HG03066 (cell line): ENCODE measurements at regions not wholly inside any gene's neighbourhood (a gene's known extent, or its start where the extent isn't known, plus 50 kb on each side); places are given as distances from the start of the nearest gene placed in this dataset.
"Not testable (repeated sequence)": the region's sequence is repeated elsewhere in the genome, so short reads cannot be mapped to it uniquely, and the experiment has no call there.

ENCODE experiments used
- ATAC-seq: cut with Tn5 transposase; IDR thresholded peaks from one replicate; pipeline ENCODE4 v1.9.1; 2021; ENCODE audit warnings: low read depth; ENCODE audit not compliant: unreplicated experiment

DNA sequence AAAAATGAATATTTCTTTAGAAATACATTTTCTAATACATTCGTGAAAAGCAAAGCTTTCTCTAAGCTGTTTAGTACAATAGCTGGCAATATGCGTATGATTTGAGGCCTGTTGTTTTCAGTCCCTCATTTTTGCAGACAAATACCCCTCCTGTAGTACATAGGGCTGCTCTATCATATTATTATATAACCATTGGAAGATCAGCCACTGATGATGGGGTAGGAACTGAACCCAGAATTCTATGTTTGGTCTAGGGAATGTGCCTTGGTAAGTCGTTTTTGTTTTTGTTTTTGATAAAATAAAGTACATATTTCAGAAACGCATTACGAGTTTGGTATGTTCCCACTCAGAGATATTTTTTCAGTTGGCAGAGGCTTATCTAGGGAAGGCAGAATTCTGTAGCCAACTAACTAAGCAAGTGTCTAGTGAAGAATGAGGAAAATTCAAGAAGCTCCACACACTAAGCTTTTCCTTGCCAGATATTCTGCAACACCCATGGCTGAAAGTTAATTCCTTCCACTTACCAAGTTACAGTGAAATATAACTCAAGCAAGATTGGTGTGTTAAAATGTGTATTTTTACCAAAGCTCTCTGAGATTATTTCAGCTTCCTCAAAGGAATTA is 656.9 kb upstream of the MIR17HG start:
- no peak for ATAC-seq

DNA sequence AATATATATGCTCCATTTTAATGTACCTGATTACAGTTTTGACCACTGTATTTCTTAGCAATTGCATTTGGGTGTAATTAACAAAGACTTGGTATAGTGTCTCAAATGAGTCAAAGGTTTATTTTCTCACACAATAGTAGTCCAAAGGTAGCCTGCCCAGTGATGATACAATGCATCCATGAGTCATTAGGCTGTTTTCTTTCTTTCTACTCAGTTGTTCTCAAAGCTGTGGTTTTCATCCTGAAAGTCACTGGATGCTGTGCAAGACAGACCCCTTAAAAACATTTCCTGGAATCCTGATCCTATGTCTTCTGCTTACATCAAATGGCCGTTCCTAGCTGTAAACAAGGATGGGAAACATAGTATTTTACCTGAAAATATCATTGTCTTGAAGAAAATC is 651.2 kb upstream of the MIR17HG start:
- no peak for ATAC-seq

DNA sequence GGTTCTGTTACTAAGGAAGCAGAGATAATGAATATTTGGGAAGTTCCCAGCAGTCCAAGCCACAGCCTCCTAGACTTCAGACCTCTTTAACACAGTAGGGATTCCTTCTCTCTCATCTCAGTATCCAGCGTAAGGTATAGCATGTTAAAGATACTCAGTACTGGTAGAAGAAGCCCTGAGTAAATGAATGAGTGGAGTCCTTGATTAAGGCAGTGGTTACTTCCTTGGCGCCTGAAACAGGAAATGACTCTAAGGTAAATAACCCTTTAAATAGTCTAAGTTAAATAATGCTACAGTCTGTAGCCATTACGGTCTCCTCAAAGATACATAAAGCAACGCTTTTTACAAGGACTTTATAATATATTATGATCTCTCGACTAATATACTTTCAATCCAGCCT is 650.8 kb upstream of the MIR17HG start:
- ATAC-seq = no peak

DNA sequence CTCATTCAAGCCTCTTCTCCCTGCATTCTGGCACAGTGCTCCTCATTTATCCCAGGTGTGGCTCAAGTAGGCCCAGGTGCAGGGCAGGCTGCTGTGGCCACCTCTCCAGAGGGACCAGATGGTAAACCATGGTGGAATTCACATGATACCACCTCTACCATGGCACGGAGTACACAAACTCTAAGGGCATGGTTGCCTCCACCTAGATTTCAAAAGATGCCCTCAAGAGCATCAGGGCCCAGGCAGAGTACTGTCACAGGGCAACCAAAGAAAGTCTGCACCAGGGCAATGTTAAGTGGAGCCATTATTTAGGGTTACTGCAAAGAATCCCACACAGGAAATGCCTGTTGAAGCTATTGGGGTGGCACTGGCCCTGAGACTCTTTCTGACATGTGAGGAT is 647.1 kb upstream of the MIR17HG start:
- ATAC-seq = no peak

DNA sequence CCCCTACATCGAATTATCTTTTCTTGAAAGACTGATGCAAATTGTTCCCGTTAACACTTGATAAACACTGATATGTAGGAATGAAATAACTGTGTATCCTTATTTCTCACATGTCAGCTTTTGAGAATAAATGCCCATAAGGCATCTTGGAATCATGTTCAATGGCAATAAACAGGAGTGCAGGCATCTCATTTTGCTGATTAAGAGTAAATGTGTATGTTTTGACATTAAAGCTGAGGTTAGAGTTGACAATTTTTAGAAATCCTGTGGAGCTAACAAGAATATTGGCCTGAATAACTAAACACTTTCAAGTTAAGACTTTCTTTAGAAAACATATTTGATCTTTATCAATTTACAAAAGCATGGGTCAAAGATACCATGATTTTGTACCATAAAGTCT is 646.2 kb upstream of the MIR17HG start:
- no peak for ATAC-seq

DNA sequence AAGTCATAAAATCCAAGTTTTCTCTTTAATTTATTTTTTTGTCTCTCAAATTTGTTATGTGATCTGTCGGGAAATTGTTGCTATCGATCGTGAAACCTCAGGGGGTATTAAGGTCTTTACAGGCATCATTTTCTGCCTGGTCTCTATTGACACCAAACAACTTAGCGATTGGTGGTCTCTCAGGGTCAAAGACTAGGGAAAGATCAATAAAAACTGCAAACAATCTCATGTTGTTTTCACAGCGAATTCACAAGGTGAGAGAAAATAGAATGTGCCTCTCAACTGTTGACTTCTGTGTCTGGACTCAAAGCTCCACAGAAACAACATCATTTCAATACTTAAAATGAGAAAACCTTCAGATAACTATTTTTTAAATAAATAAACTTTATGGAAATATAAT is 645.4 kb upstream of the MIR17HG start:
- no peak for ATAC-seq

DNA sequence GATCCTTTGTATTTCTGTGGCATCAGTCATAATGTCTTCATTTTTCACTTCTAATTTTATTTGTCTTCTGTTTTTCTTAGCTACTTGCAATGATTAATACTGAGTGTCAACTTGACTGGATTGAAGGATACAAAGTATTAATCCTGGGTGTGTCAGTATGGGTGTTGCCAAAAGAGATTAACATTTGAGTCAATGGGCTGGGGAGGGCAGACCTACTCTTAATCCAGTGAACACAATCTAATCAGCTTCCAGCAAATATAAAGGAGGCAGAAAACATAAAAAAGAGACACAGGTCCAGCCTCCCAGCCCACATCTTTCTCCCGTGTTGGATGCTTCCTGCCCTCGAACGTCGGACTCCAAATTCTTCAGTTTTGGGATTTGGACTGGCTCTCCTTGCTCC is 640.9 kb upstream of the MIR17HG start:
- ATAC-seq = no peak

DNA sequence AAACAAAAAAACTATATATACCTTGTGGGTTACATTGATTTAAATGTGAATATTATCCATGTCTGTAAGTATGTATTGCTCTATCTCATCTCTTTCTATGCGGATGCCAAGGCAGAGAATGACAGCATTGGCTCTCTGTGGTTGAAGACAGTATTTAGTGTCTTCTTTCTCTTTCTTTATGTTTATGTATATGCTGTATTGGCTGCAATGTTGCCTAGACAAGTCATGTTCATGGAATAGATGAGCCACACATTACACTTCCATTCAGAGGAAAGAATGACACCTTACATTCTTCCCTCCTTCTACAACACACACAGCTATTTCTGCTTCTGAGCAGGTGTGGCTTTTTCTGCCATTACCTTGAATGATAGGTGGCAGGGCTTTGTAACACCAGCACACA is 639.4 kb upstream of the MIR17HG start:
- no peak for ATAC-seq

DNA sequence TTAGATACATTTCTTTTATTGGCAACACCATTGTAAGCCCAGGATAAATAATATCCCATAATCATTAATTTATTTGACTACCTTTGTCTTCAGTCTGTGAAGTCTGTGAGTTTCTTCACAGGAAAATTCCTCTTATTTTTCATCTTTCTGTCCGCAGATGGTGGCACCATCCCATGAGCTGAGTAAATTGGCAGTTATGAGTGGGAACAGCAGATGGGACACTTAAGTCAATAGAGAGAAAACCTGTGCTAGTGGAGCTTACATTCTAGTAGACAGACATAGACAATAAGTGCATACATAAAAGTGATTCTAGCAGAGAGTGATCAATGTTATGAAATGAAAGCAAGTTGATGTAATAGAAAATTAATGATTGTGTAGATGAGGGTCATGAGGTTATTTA is 638.2 kb upstream of the MIR17HG start:
- ATAC-seq = no peak

DNA sequence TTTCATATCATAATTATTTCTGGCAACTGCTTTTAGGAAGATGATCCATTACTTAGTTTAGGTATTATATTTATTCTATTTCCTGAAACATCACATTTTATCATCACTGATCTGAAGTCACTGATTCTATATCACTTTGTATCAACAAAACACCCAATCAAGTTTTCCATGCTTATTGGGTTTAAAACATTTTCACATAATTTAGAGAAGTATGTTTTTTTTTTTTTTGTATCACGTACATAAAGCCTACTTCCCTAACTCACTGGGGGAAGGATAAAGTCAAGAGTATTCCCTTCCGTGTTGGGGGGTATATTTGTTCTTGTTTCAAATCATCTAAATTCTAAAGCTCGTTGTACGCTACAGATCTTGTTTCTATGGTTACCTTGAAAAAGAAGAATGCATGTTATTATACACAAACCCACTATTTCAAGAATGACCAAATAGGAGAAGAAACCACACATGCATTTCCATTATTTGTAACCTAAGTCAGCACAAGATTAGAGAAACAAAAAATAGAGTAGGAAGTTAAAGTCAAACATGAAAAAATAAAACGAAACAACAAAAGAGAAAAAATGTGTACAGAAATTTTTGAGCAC is 637.2 kb upstream of the MIR17HG start:
- no peak for ATAC-seq

DNA sequence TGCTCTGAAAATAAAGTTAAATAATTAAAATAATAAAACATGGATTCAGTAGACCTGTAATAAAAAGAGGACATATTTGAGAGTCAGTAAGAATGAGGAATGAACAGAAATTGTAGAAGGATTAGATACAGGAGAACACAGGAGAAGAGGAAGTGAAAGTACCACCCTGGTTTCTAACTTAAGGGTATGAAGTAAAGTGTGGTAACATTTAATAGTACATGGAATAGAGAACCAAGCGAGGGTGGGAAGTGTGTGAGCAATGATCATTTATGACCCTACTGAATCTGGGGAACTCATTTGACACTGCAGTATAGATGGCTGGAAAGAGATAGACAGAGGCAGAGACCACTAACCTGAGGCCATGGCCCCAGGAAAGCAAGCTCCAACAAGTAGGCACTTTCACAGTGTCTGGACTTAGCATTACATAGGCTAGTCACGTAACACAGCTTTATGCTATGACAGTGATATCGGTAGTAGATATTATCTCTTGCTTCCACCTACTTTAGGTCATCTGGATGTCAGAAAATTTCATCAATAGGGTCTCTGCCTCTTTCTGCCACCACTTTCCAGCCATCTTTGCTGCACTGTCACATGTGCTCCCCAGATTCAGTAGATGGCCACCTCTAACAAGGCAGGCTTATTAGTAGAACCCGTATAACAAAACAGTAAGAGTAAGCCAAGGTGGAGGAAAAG is 633.9 kb upstream of the MIR17HG start:
- no peak for ATAC-seq

DNA sequence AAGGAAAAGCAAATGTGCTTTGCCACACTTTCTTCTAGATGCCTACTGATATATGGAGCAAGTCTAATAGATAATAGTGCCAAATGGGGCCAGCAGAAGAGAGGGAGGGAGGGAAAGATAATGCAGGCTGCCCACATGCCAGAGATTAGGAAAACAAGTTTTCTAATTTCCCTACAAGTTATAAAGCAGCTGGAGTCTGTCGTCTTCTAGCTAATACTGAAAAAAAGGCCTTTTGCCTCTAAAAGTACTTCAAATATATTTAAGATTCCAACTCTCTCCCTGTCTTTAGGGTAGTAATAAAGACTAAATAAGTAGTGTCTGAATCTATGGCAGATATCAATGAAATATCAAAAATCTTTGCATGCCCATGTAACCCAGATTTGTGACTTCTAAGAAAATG is 632.0 kb upstream of the MIR17HG start:
- no peak for ATAC-seq

DNA sequence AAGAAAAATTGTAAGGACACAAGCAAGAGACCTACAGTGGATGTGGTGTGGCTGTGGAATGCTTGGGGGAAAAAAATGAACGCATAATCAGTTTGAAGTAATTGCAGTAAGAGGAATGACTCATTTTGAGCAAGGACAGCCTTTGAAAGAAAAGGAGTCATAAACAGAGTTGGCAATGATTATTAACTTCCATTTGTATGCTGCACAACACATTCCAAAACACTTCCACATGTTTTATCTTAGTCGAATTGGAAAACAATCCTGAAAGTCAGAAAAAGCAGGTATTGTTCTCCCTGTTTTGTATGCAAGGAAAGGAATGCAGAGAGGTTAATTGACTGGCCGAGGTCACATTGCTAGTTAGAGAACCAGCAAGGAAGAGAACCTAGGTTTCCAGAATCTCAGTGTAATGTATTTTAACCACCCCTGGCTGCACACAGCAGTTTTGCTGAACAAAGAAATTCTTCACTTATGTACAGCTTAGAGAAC is 630.0 kb upstream of the MIR17HG start:
- ATAC-seq = no peak

DNA sequence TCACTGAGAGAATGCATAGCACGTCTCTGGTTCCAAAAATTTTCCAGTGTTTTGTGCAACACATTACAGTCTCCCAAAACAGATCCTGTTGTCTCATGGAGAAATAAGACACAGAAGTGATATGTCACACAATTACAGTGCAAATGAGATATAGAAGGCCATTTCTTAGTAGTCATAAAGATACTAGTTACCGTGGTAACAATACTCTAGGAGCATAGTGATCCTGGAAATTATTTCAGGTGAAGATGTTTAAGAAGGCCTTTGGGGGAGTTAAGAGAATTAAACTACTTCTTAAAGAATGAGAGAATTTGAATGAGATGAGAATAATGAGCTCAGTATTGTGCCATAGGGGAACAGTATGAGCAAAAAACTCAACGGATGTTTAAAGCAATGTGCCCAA is 628.0 kb upstream of the MIR17HG start:
- no peak for ATAC-seq

DNA sequence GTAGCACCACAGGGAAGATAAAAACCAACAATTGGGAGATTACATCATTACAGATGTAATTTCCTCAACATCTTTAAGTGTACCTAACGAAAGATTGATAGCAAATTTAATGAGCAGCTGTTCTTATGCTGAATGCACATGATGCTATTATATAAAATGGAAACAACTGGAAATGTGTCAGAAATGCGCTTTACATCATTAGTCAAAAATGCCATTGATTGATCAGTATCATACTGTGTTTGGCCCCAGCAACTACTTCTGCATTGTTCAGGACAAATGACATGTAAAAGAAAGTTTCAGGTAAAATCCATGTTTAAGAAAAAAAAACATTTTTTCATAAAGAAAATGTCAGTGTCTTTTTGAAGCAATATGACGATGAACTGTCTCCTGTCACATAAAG is 625.5 kb upstream of the MIR17HG start:
- no peak for ATAC-seq

DNA sequence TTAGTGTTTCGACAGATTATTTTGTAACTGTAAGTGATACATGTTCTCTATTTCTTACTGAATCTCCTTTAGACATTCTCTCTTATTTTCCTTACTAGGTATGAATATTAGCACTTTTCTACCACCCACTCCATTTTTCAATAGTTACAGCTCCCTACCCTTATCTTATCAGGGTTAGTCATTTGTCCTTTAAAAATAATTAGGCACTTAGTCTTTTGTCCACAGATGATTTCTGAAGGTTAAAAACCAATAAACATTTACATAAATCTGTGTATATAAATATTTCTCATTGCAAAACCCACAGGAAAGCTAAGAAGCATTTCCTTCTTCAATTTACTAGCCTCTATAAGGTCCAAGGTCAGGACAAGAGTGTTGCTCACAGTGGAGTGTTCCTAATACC is 624.1 kb upstream of the MIR17HG start:
- no peak for ATAC-seq

DNA sequence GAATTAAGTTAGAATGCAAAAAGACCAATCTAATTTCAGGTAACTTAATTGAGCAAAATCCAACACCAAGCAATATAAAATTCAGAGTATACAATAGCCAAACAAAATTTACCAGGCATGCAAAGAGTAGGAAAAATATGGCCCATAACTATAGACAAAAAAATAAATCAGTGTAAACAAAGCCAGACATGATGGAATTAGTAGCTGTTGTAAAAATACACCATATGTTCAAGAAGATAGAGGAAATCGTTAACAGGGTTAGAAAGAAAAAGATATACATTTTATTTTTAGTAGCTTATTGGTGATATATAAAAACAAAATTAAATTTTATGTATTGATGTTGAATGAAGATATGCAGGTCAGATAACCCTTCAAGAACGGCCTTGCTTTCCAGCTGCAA is 621.1 kb upstream of the MIR17HG start:
- no peak for ATAC-seq

DNA sequence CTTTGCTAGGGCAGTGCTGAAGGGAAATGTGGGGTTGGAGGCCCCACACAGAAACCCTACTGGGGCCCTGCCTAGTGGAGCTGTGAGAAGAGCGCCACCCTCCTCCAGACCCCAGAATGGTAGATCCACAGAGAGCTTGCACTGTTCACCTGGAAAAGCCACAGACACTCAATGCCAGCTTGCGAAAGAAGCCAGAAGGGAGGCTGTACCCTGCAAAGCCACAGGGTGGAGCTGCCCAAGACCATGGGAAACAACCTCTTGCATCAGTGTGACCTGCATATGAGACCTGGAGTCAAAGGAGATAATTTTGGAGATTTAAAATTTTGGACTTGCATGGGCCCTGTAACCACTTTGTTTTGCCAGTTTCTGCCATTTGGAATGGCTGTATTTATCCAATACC is 615.4 kb upstream of the MIR17HG start:
- no peak for ATAC-seq

DNA sequence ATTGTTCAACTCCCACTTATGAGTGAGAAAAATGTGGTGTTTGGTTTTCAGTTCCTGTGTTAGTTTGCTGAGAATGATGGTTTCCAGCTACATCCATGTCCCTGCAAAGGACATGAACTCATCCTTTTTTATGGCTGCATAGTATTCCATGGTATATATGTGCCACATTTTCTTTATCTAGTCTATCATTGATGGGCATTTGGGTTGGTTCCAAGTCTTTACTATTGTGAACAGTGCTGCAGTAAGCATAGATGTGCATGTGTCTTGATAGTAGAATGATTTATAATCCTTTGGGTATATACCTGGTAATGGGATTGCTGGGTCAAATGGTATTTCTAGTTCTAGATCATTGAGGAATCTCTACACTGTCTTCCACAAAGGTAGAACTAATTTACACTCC is 613.0 kb upstream of the MIR17HG start:
- ATAC-seq = not testable (repeated sequence)

DNA sequence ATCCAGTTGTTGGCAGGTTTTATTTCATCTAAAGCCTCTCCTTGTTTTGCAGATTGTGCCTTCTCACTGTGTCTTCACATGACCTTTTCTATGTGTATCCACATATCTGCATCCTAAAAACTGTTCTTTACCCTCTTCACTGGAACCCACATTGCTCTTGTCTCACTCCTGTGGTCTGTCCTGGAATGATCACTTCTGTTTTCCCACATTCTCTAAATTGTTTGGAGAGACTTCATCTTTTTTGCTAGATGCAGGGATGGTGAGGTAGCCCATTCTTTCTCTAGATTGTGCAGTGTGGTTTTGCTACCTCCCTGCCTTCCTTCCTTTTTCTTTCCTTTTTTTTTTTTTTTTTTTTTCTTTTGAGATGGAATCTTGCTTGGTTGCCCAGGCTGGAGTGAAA is 608.6 kb upstream of the MIR17HG start:
- ATAC-seq = no peak

DNA sequence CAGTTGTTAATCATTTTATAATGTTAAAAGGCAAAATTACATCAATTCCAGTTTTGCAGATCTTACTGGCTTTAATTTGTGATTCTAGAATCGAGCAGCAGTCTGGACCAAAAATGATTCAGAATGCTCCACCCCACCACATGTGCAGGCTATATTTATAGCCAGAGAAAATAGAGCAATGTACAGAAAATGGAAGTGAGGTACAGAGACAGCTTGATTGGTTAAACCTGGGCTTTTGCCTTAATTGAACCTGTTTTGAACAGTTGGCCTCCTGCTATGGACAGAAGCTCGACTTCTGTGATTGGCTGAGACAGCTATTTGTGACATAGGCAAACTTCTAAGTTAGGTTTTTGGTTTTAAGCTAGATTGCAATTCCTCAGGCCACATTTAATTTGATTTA is 607.4 kb upstream of the MIR17HG start:
- ATAC-seq = no peak

DNA sequence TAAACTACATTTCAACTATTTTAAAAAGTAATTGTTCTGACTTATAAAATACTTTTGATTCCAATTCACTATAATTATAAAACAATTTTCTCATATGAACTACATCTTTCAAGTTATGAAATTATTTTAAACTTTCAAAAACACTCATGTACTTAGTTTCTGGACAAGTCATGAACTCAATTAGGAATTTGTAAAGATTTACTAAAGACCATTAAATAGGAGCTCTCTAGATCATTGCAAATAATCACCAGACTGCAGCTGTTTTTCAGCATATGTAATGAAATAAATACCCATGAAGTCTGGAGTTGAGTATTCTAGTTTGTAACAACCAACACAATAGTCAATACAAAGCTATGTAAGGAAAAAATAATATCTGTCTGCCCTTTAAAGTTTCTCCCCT is 605.1 kb upstream of the MIR17HG start:
- ATAC-seq = no peak
